Endometrium (tissue), 2 donors: ENCODE measurements at regions not wholly inside any gene's neighbourhood (a gene's known extent, or its start where the extent isn't known, plus 50 kb on each side); places are given as distances from the start of the nearest gene placed in this dataset.

Experiments
- FAIRE-seq: peaks from 2 replicates; lab custom pipeline; 2012; peaks lifted over from hg19 to GRCh38; lab: Jason Lieb, UNC
- donor health status: control.
- donor health status: control.

DNA sequence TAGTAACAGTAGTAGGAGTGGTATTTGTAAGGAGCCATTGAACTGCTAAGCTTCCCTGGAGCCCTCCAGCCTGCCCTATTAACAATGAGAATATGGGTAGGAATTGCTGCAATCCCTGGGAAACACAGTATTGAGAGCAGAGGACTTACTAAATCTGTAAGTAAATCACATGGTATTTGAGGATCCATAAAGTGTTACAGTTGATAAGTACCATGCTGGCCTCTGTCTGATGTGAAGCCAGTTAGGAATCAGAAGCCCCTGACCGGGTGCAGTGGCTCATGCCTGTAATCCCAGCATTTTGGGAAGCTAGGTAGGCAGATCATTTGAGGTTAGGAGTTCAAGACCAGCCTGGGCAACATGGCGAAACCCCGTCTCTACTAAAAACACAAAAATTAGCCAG lies 224.6 kb downstream of the C1D start:
- no peak for FAIRE-seq

DNA sequence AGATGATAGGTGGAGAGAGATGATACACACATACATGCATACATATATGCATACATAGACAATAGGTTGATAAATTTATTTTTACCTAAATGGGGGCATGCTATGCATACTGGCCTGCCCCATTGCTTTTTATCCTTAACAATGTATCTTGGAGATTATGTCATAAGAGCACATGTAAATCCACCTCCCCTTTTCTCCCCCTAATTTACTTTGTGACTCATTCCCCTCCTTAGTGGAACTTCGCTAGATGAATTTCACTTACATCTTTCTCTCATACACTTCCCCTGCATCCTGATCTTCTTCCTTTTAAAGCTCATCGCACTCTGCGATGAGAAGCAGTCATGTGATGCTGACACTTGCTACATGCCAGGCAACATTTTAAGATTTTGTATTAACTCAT lies 223.6 kb downstream of the C1D start:
- no peak for FAIRE-seq

DNA sequence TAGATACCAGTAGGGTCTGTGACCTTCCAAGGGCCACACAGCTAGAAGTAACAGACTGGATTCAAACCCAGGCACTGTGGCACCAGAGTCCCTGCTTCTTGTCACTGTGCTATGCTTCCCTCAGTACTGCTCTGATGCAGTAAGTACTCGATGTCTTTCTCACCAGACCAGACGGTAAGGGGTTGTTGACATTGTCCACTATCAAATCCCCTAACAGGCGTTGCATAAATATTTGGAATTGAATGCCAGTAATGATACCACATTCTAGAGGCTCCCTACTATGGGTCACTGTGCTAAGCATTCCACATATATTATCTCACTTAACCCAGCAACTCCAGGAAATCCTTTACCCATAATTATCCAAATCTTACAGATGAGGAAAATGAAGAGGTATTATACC lies 223.1 kb downstream of the C1D start:
- no peak for FAIRE-seq

DNA sequence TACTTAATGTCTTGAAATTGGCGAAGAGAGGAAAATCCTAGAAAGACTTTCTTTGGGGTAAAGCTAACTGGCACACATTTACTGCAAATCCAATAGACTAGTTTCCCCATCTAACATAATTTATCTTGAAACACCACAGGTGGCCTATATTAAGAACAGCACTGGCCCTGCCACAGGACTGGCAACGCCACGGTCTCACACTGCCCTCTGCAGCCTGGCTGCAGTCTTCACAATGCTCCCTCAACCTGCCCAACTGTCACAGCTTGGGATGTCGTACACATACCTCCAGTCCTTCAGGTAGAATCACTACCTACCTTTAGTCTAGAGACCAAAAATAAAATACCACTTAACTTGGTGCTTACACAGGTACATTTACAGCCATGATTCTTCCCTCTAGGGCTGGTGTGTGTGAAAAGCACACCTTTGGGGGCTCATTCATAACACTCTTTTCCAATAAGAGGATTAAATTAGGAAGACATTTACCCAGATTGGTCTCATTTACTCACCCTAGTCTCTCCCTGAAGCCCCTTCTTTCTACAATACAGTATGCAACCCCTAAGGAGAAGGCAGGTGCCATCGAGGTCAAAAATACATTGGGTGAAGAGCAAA lies 222.2 kb downstream of the C1D start:
- no peak for FAIRE-seq

DNA sequence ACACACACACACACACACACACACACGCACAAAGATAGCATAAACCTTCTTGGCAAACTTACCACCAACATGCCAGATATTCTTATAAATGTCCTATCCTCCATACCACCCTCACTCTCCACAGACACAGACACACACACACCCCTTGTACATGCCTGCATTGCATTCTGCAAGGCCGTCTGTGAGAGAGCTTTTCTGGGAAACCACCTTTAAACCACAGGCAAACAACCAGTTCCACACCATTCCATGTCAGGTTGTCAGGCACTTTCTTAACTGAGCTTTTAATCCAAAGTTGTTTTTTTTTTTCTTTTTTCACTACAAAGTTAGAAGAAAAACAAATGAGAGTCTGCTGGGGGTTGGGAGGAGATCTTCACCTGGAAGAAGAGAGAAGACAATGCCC lies 221.1 kb downstream of the C1D start:
- no peak for FAIRE-seq

DNA sequence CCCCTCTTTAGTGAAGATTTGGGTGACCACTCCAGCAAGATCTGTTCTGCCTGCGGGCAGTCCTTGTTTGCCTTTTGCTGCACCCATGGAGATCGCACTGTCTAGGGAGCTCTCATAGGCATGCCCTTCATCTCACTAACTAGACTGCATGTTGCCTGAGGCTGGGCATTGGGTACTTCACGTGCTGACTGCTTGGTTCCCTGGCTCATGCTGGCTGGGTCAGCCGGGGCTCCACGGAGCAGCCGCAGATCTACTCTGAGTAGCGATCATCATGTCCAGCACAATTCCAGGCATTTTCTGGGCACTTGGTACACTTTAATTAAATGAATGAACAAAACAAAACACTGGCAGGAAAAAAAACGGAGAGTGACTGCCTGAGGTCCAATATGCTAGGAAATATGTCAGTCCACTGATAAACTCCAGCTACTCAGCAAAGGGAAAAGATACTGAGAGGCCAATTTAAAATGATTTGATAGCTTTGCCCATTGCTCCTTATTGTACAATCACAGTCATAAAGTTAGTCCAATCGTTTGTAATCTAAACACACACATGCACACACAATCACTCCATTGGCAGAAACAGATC lies 220.3 kb downstream of the C1D start:
- no peak for FAIRE-seq

DNA sequence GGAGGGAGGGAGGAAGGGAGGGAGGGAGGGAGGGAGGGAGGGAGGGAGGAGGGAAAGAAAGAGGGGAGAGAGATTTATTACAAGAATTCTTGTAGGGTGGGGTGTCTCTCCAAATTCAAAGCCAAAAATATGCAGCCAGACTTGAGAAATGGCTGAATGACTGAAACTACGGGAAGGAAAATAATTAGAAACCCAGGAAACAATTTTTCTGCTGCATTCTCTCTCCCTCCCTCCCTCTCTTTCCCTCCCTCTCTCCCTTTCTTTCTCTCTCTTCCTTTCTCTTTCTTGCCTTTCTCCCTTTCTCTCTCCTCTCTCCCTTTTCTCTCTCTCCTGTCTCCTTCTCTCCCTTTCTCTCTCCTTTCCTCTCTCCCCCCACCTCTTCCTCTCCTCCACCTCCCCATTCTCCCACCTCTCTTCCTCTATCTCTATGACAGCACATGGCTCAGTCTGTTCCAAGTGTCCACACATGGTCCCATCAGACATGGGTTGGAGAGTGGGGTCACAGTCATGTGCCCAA lies 218.7 kb downstream of the C1D start:
- no peak for FAIRE-seq

DNA sequence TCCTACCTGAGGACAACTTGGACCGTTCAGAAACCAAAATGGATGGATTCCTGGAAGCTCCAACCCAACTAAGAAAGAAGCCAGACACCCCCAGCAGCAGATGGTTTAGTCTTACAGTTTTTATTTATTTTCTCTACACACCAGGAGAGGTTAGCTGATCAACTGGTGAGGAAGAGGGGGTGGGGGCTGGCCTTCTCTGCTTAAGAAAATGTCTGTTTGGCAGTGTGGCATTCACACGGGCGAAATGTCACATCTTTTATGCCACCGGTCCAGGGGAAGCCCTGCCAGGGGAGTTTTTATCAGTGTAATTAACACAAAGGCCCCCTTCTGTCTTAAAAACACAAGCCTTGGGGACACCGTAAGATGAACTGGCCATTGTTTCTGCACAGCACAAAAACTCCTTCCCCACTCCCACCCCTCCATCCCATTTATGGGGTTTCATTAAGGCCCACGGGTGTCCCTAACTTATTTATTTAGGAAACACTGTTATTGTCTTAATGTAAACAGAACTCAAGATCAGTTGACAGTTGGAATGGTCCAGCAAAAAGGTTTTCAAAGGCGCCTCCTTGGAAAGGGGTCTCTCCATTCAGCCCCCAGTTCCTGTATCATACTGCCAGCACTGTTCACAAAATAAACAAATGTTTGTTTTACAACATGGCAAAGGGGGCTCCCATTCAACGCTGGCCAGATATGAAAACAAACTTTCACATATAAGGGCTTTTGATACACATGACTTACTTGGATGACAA lies 217.0 kb downstream of the C1D start:
- no peak for FAIRE-seq

DNA sequence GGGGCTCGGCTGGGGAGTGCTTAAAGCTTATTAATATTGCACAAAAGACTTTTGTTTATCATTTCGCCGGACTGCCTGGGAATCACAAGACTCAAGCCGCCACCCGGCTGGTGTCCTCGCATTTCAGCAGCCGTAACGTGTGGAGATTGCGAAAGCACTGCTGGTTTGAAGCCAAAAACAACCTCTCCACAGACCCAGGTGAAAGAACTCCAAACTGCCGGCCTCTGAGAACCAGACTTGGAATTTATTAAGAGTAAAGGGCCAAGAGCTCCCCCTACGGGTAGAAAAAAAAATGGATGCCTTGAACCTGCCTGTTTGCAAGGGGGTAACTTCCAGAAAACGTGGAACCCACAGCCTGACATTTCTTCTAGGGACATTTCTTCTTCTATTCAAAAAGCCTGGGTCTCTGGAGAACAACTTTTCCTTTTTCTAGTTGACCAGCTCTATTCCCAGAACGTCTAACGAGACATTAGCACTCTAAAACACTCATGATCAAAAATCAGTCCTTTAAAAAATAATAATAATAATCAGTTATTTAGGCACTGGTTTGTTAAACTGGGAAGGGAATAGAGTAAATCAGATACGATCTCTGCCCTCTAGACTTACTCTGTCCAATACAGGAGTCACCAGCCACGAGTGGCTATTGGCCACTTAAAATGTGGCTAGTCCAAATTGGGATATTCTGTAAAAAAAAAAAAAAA lies 216.3 kb downstream of the C1D start:
- peak; percentile 91 for FAIRE-seq

DNA sequence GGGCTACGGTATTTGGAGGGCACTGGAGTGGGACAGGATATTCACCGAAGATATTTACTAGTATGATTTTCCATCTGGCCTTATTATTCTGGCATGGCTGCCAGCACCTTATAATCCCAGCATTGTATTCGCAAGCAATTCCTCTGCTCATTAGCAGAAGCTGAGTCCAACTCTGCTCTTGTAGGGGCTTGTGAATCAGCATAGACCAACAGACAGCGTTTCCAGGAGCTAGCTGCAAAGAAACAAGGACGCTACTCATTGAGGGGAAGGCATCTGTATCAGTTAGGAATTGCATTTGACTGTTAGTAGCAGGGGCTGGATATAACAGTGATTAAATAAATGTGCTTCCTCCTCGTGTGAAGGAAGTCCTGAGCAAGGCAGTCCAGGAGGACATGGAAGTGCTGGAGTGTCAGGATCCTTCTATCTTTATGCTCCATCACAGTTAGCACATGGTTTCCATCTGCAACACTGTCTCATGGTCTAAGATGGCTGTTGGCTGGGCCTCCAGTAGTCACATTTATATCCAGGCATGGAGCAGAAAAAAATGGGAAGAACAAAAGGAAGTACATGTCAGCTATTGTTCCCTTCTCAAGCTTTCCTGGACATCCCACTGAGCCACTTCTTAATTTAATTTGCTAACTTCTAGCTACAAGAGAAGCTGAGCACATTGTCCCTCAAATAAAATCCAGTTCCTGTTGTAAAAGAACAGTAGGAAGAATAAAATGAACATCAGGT lies 214.1 kb downstream of the C1D start:
- FAIRE-seq: no peak

DNA sequence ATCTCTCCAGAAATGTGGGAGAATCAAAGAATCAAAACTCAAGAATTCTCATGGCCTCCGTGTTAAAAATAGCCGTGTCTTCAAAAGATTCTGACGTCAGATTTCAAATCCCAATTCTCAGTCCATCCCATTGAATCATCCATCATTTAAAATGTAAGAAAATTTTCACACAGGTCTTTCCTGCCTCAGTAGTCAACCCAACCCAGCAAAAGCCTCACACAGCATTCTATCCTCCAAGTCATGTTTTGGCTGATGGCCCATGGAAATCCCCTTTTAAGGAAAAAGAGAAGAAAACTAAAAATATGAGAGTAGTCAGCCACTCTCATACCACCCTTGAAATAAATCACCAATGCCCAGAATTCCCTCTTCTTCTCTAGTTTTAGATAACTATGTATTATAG lies 211.8 kb downstream of the C1D start:
- FAIRE-seq: no peak

DNA sequence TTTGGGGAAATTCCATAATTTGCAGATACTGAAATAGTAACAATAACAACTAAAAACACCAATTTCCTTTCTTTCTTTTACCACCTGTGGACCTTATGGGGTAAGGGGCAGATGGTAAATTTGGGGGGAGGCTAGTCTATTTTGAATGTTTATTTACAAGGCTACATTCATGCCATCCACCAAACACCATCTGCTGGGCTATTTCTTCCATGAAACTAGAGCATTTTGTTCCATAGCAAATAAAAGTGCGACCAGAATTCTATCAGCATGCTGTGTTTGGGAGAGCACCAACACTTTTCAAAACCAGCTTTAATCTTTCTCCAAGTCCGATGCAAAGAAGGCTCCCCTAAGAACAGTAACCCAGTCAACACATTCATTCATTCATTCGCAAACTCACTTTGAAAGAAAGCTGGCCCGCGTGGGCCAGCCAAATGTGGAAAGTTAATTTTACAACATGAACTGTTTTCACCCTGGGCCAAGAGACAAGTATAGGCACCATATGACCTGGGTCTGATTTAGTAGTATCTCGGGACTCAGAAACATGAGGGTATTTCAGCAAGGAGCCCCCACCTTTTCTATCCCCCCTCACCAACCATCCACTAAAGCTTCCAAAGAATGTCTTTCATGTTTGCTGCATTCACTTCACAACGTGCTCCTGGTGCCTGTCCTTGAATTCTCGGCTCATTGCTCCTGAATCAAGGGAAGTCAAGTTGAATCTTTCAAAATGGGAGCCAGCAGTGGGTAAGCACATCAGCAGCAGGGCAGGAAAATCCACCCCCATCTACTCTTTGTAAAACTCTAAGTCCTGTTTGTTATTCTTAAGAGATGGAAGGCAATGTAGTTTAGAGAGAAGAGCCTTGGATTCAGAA lies 210.6 kb downstream of the C1D start:
- FAIRE-seq: no peak

DNA sequence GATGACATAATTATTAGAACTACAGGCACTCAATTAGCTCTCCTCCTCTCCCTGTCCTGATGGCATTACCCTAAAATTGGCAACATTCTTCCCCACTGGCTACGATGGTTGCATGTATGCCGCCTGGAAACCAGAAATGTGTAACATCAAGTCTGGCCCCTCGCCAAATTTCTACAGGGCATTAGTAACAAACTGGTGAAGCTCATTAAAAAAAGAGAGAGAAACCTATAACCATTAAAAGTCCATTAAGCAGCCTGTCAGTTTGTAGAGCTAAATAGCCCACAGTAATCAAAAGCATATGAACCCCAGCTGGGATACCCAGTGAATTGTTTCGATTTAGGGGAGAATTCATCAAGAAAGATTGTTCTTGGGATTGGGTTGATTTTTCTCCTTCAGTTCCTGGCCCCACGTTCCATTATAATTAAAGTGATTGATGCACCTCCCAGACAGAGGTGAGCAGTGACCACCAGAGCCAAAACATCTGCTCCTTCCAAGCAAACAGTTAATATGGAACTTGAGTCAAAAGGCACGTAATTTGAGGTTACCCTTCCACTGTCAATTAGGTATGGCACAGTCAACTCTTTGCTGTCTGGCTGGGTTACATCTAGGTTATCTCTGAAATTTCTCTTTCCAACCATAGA lies 208.6 kb downstream of the C1D start:
- no peak for FAIRE-seq

DNA sequence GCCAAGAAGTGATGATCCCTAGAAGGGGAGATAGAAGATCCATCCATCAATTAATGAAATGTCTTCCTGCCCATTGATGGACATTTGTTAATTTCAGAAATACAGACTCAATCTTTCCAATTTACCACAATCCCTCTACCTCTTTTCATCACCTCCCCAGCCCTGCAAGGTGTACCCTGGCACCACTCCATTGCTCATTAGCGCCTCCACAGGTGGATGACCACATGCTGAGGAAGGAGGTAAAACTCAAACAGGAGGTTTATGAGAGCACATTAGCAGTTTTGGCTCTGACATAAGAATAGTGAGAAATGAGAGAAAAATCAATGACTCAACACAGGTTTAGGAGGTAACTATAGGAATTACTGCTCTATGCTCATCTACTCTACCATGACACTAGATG lies 208.0 kb downstream of the C1D start:
- no peak for FAIRE-seq

DNA sequence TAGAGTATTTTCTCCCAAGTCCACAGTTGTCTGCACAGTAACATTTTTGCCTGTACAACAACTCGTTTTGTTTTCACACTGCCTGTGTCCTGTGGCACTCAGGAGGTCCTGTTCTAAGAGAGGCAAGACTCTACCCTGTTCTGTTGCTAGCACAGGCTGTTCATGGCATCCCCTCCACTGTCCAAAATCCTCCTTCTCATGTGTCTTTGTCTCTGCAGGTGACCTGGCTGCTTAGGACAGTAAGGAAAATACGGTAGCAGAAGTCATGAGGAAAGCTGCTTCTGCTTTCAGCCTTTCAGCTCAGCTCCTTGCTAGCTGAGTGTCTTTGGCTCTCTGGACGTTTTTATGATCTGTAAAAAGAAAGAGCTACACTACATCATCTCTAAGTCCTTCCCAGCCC lies 205.9 kb downstream of the C1D start:
- FAIRE-seq: no peak

DNA sequence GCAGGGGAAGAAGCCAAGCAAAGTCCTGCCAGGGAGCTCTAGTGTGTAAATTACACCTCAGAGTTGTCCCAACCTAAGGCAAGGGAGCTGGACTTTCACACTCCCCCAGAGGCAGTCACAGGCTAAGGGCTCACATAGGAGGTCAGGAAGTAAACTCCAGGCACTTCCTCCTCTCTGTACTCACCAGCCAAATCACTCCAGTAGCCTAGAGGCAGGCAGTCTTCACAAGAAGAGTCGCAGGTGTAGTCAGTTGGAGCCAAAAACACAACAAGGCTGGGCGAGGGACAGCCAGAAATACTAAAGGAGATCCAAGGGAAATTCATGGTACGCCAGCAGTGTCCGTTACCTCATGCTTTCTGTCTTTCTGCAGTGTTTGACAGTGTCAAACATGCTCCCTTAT lies 205.0 kb downstream of the C1D start:
- FAIRE-seq: no peak

DNA sequence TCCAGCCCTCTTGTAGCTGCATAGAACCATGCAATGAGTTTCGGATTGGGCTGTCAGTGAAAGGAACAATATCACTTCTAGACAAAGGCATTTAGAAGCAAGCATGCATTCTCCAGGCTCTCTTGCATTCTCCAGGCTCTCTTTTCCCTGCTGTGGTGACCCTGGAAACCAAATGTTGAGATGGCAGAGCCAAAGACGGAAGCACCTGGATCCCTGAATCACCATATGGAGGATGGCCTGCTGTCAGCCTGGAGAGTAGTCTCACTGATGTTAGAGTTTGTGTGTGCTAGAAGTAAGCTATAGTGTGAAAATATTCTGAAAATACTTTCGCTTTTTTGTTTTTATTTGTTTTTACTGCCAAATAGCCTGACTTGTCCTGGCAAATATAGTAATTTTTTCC lies 203.9 kb downstream of the C1D start:
- FAIRE-seq: no peak

DNA sequence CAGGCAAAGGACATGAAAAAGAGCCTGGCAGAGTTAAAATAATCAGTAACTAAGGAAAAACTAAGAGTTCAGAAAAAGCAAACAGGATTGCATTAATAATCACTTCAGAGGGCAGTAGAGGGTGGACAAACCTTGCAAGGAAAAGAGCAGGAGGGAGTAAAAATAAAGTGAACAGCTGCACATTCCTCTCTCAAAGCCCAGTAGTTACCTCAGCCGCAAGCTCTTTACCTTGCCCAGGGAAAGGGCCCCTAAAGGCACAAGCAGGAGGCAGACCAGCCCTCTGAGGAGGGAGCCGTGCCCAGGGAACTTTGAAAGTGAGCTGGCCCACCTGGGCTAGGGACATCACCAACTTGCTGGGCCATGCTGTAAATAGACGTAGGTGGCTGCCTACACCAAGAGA lies 196.9 kb downstream of the C1D start:
- no peak for FAIRE-seq

DNA sequence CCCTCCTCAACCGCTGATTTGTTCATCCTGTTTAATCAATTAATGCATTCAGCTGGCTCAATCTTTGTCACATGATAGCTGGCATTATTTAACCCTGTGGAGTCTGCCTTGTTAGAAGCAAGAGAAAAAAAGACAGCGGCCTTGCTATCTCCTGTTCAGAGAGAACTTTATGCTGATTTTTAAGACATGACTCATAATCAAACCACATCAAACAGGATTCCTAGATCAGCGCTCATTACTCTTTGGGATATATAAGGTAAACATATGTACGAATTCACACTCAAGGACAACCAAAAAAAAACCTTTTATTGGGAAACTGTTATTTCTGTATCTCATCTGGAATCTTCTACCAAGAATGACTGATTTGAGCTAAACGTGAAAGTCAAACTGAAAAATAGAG lies 195.1 kb downstream of the C1D start:
- no peak for FAIRE-seq

DNA sequence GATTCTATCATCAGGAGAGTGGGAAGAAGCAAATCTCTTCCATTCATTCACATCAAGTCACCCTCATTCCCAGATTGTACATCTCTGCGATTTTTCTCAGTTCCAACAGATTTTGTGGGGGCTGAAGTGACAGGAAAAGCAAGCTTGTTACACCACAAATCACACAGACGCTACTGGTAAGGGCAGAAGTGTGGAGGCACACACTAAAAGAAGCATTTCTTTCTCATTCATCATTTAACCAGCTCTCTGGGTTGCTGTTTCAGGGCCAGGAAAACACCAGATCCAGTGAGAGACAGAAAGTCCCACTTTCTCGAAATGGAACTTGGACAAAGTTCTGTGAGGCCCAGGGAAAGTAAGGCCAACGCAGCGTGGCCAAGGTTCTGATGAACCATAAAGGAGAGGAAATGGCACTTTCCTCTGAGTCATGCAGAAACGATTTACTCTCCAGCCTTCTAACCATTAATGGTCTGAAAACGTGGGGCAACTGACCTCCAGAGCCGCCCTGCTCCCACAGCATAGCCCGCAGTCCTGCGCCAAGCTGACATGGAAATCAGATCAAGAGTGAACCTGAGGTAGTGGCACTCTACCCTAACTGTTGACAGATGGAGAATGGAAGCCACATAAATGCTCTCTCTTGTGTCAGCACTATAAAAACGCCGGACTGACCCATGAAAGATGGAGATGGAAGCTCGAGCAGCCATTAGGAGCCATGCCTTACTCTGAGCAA lies 191.0 kb downstream of the C1D start:
- FAIRE-seq: no peak
